ENCODE measurements at regions not wholly inside any gene's neighbourhood (a gene's known extent, or its start where the extent isn't known, plus 50 kb on each side); places are given as distances from the start of the nearest gene placed in this dataset.

DNA sequence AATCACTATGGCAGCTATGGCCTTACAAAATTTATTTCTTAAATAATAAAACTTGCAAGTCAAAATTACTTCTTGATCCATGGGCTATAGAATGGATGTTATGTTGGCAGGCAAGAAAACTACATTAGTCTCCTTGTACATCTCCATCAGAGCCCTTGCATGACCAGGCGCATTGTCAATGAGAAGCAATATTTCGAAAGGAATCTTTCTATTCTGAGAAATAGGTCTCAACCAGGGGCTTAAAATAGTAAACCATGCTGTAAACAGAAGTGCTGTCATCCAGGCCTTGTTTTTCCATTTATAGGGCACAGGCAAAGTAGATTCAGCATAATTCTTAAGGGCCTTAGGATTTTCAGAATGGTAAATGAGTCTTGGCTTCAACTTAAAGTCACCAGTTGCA lies 220.1 kb downstream of the SREK1 start:
- H3K27me3 ChIP-seq (ENCODE audit: insufficient read depth, low read length, poor library complexity, severe bottlenecking): no peaks in the 10 kb centered on the region

GRCh38 chr5:66365981-66366380 lies 221.9 kb downstream of the SREK1 start:
- Histone ChIP-seq H3K9me2 (replicated peaks; ENCODE audit: low read depth, low read length) (no peaks in the 10 kb centered on the region), H3F3A (ENCODE audit: low read depth) (no peaks in the 10 kb centered on the region)

More for the DNA sequence above, 220.1 kb downstream of the SREK1 start:
- Histone ChIP-seq H3K9me3 (ENCODE audit: insufficient read depth, low read depth, low read length) (no peaks in the 10 kb centered on the region), H3K79me2 (ENCODE audit: insufficient read depth, low read length) (no peaks in the 10 kb centered on the region), H3K4me1 (ENCODE audit: insufficient read depth, low read length, poor library complexity, severe bottlenecking) (no peaks in the 10 kb centered on the region), H3K9me2 (replicated peaks; ENCODE audit: low read depth, low read length) (no peaks in the 10 kb centered on the region), H3K4me3 (ENCODE audit: low read length, poor library complexity, severe bottlenecking) (no peak overlapping the region), H3K4me2 (ENCODE audit: low read depth, low read length, poor library complexity, severe bottlenecking) (no peak overlapping the region), H2AFZ (ENCODE audit: low read length) (no peak overlapping the region), H3K9ac (ENCODE audit: low read depth, low read length, poor library complexity, severe bottlenecking) (no peak overlapping the region), H3K36me3 (ENCODE audit: insufficient read depth, low read length) (no peaks in the 10 kb centered on the region), H4K20me1 (ENCODE audit: insufficient read depth, low read length, poor library complexity, severe bottlenecking) (no peaks in the 10 kb centered on the region), H3F3A (ENCODE audit: low read depth) (no peaks in the 10 kb centered on the region)
- TF ChIP-seq, protein P1, sequence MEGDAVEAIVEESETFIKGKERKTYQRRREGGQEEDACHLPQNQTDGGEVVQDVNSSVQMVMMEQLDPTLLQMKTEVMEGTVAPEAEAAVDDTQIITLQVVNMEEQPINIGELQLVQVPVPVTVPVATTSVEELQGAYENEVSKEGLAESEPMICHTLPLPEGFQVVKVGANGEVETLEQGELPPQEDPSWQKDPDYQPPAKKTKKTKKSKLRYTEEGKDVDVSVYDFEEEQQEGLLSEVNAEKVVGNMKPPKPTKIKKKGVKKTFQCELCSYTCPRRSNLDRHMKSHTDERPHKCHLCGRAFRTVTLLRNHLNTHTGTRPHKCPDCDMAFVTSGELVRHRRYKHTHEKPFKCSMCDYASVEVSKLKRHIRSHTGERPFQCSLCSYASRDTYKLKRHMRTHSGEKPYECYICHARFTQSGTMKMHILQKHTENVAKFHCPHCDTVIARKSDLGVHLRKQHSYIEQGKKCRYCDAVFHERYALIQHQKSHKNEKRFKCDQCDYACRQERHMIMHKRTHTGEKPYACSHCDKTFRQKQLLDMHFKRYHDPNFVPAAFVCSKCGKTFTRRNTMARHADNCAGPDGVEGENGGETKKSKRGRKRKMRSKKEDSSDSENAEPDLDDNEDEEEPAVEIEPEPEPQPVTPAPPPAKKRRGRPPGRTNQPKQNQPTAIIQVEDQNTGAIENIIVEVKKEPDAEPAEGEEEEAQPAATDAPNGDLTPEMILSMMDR (conservative IDR thresholded peaks at IDR 0.05; ENCODE audit: low read length): no peak
- no peak for TF ChIP-seq EZH2phosphoT487 (IDR thresholded peaks at IDR 0.05; ENCODE audit: borderline replicate concordance)

DNA sequence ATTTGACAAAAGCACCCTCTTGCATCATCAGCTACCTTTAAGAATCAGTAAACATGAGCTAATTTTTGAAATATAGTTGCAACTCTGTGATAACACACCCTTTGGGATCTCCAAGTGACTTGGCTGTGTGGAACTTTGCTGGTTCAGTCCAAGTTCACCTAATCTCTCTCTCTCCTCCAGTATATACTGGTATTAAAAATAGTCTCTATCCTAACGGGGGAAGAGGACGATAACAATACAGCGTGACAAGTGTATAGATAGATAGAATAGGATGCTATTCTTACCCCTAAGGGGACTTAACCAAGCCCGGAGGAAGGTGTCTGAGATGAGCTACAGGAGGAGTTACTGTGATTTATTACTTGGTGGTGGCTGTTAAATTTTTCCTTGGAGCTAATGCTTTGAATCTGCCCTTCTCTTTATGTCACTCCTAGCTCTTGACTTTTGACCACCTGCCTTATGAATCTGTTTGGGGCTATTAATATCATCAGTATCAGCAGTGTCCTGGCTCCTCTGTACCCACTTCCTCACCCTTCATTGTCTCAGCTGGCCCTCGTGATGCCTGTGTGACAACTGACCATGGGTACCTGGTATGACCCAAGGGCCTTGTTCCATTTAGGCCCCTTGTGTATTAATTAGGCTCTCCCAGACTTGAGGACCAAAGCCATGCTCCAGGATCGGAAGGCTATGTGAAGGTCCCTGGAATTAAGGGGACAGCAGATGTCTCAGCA lies 223.9 kb downstream of the SREK1 start:
- H3K4me2 ChIP-seq (ENCODE audit: low read depth, low read length, poor library complexity, severe bottlenecking): no peak overlapping the region
- no peak overlapping the region for H3K9ac ChIP-seq (ENCODE audit: low read depth, low read length, poor library complexity, severe bottlenecking)
- H3K79me2 ChIP-seq (ENCODE audit: insufficient read depth, low read length): no peaks in the 10 kb centered on the region
- H4K20me1 ChIP-seq (ENCODE audit: insufficient read depth, low read length, poor library complexity, severe bottlenecking): no peaks in the 10 kb centered on the region
- H3K27me3 ChIP-seq (ENCODE audit: insufficient read depth, low read length, poor library complexity, severe bottlenecking): no peaks in the 10 kb centered on the region
- no peaks in the 10 kb centered on the region for H3K4me1 ChIP-seq (ENCODE audit: insufficient read depth, low read length, poor library complexity, severe bottlenecking)
- H3K9me2 ChIP-seq (replicated peaks; ENCODE audit: low read depth, low read length): no peaks in the 10 kb centered on the region
- no peak for TF ChIP-seq EZH2phosphoT487 (IDR thresholded peaks at IDR 0.05; ENCODE audit: borderline replicate concordance)
- TF ChIP-seq, protein P1 (conservative IDR thresholded peaks at IDR 0.05; ENCODE audit: low read length): no peak
- no peak overlapping the region for H3K4me3 ChIP-seq (ENCODE audit: low read length, poor library complexity, severe bottlenecking)
- no peaks in the 10 kb centered on the region for H3K9me3 ChIP-seq (ENCODE audit: insufficient read depth, low read depth, low read length)
- H3K36me3 ChIP-seq (ENCODE audit: insufficient read depth, low read length): no peaks in the 10 kb centered on the region
- H3F3A ChIP-seq (ENCODE audit: low read depth): no peaks in the 10 kb centered on the region
- H2AFZ ChIP-seq (ENCODE audit: low read length): no peak overlapping the region

More at GRCh38 chr5:66365981-66366380, 221.9 kb downstream of the SREK1 start:
- H3K36me3 ChIP-seq (ENCODE audit: insufficient read depth, low read length): no peaks in the 10 kb centered on the region
- no peak for TF ChIP-seq EZH2phosphoT487 (IDR thresholded peaks at IDR 0.05; ENCODE audit: borderline replicate concordance)
- TF ChIP-seq, protein P1 (conservative IDR thresholded peaks at IDR 0.05; ENCODE audit: low read length): no peak
- no peaks in the 10 kb centered on the region for H3K4me1 ChIP-seq (ENCODE audit: insufficient read depth, low read length, poor library complexity, severe bottlenecking)
- H3K9me3 ChIP-seq (ENCODE audit: insufficient read depth, low read depth, low read length): no peaks in the 10 kb centered on the region
- H4K20me1 ChIP-seq (ENCODE audit: insufficient read depth, low read length, poor library complexity, severe bottlenecking): no peaks in the 10 kb centered on the region
- no peak overlapping the region for H3K4me2 ChIP-seq (ENCODE audit: low read depth, low read length, poor library complexity, severe bottlenecking)
- H3K9ac ChIP-seq (ENCODE audit: low read depth, low read length, poor library complexity, severe bottlenecking): no peak overlapping the region
- H3K79me2 ChIP-seq (ENCODE audit: insufficient read depth, low read length): no peaks in the 10 kb centered on the region
- no peaks in the 10 kb centered on the region for H3K27me3 ChIP-seq (ENCODE audit: insufficient read depth, low read length, poor library complexity, severe bottlenecking)
- H3K4me3 ChIP-seq (ENCODE audit: low read length, poor library complexity, severe bottlenecking): no peak overlapping the region
- no peak overlapping the region for H2AFZ ChIP-seq (ENCODE audit: low read length)
